ENCODE measurements at regions not wholly inside any gene's neighbourhood (a gene's known extent, or its start where the extent isn't known, plus 50 kb on each side); places are given as distances from the start of the nearest gene placed in this dataset.

- Histone ChIP-seq H3K4me3 (no peak overlapping the region), H3F3A (replicated peaks; ENCODE audit: low read depth) (no peaks in the 10 kb centered on the region), H3K27ac (ENCODE audit: low read depth) (no peak overlapping the region), H2AFZ (no peak overlapping the region), H3K4me2 (no peak overlapping the region), H3K79me2 (replicated peaks; ENCODE audit: insufficient read depth) (no peaks in the 10 kb centered on the region), H3K4me1 (ENCODE audit: insufficient read depth) (no peaks in the 10 kb centered on the region), H3K9me2 (ENCODE audit: insufficient read depth) (no peaks in the 10 kb centered on the region), H4K20me1 (replicated peaks; ENCODE audit: insufficient read depth) (no peaks in the 10 kb centered on the region), H3K36me3 (ENCODE audit: insufficient read depth) (no peaks in the 10 kb centered on the region), H3K27me3 (ENCODE audit: insufficient read depth) (no peaks in the 10 kb centered on the region)
- H3K4me3 Mint-ChIP-seq: no peak overlapping the region
- H3K27me3 Mint-ChIP-seq (ENCODE audit: insufficient read depth, low read depth, poor library complexity): peaks cover 6% of the 10 kb centered on the region
- ATAC-seq: no peak
- H3K36me3 Mint-ChIP-seq (ENCODE audit: low read depth): no peaks in the 10 kb centered on the region
- no peak for DNase-seq (ENCODE audit: low spot score)
- H3K27ac Mint-ChIP-seq: no peak overlapping the region
- no peaks in the 10 kb centered on the region for H3K4me1 Mint-ChIP-seq
- no peaks in the 10 kb centered on the region for H3K9me3 Mint-ChIP-seq
- TF ChIP-seq, protein P1, sequence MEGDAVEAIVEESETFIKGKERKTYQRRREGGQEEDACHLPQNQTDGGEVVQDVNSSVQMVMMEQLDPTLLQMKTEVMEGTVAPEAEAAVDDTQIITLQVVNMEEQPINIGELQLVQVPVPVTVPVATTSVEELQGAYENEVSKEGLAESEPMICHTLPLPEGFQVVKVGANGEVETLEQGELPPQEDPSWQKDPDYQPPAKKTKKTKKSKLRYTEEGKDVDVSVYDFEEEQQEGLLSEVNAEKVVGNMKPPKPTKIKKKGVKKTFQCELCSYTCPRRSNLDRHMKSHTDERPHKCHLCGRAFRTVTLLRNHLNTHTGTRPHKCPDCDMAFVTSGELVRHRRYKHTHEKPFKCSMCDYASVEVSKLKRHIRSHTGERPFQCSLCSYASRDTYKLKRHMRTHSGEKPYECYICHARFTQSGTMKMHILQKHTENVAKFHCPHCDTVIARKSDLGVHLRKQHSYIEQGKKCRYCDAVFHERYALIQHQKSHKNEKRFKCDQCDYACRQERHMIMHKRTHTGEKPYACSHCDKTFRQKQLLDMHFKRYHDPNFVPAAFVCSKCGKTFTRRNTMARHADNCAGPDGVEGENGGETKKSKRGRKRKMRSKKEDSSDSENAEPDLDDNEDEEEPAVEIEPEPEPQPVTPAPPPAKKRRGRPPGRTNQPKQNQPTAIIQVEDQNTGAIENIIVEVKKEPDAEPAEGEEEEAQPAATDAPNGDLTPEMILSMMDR (conservative IDR thresholded peaks at IDR 0.05; ENCODE audit: low read depth in 2 of 2): no peak
- no peak for TF ChIP-seq ZNF331 (CRISPR knock-in tag; IDR thresholded peaks at IDR 0.05; ENCODE audit: low read depth)
- no peak for TF ChIP-seq EZH2phosphoT487 (IDR thresholded peaks at IDR 0.05; ENCODE audit: unreplicated experiment)
- no peak for TF ChIP-seq ZNF114 (CRISPR knock-in tag; IDR thresholded peaks at IDR 0.05)
- no peak for TF ChIP-seq ETS1 (IDR thresholded peaks at IDR 0.05)
- no peak for TF ChIP-seq STAT1 (IDR thresholded peaks at IDR 0.05; ENCODE audit: unreplicated experiment)
- no peak for TF ChIP-seq POLR2AphosphoS5 (IDR thresholded peaks at IDR 0.05; ENCODE audit: low read depth)
- TF ChIP-seq EZH2 (IDR thresholded peaks at IDR 0.05; ENCODE audit: low read depth, unreplicated experiment): no peak
- no peak for TF ChIP-seq ZNF462 (CRISPR knock-in tag; IDR thresholded peaks at IDR 0.05)
- TF ChIP-seq REST (IDR thresholded peaks at IDR 0.05; ENCODE audit: unreplicated experiment): no peak
- TF ChIP-seq JUNB (IDR thresholded peaks at IDR 0.05; ENCODE audit: unreplicated experiment): no peak
- TF ChIP-seq NANOG (IDR thresholded peaks at IDR 0.05; ENCODE audit: borderline replicate concordance): no peak
Observed at GRCh38 chr1:43052322-43052721, 93.7 kb upstream of the SLC2A1 start.
